Tibial artery (tissue), 4 donors: ENCODE measurements at regions not wholly inside any gene's neighbourhood (a gene's known extent, or its start where the extent isn't known, plus 50 kb on each side); places are given as distances from the start of the nearest gene placed in this dataset.
A peak's percentile ranks its signal among the peaks of the same experiment; 100 is the strongest.

Experiments
- DNase-seq, 2 donors: peaks; one replicate each; pipeline ENCODE4 v3.0.0-alpha.2; 2019
- H3K27ac ChIP-seq, 2 donors: fragments of 200-600 bp; sonication (generic) in 1 of 2; 1 replicate in 1 of 2; 2 replicates in 1 of 2; pipeline ENCODE4 v1.5.1; 2018 to 2019; ENCODE audit warnings: mild to moderate bottlenecking in 1 of 2
- H3K27me3 ChIP-seq, 2 donors: fragments of 200-600 bp; sonication (generic) in 1 of 2; one replicate each; pipeline versions ENCODE4 v1.5.1 to v1.6.0; 2016 to 2019
- H3K36me3 ChIP-seq, 3 donors: fragments of 200-600 bp; sonication (generic) in 2 of 3; one replicate each; pipeline ENCODE4 v1.5.1; 2016 to 2019; ENCODE audit warnings: mild to moderate bottlenecking in 2 of 3
- H3K4me1 ChIP-seq, 4 donors: fragments of 200-600 bp; sonication (generic) in 2 of 4; 1 replicate in 3 of 4; 2 replicates in 1 of 4; pipeline ENCODE4 v1.5.1; 2016 to 2019
- H3K4me3 ChIP-seq, 2 donors: fragments of 200-600 bp; sonication (generic) in 1 of 2; 1 replicate in 1 of 2; 2 replicates in 1 of 2; pipeline ENCODE4 v1.5.1; 2018 to 2019; ENCODE audit warnings: mild to moderate bottlenecking in 2 of 2
- H3K9me3 ChIP-seq, 3 donors: fragments of 200-600 bp; sonication (generic) in 1 of 3; one replicate each; pipeline ENCODE4 v1.5.1; 2016 to 2019
- intact Hi-C: fragments of 100-400 bp; cut with DNase I; formaldehyde crosslinking; loops from one replicate; pipeline ENCODE4 v1.15.0; 2023; ENCODE audit warnings: low total_unique reads
- TF ChIP-seq, protein P1 (sequence below), 2 experiments: fragments of 200-600 bp in 1 of 2; fragments of 450-650 bp in 1 of 2; IDR thresholded peaks; one replicate each; pipeline ENCODE4 v1.5.1; 2017 to 2019; ENCODE audit warnings: antibody characterized with exemption in 2 of 2, mild to moderate bottlenecking in 1 of 2, moderate library complexity in 1 of 2

- TF ChIP-seq, protein P1, sequence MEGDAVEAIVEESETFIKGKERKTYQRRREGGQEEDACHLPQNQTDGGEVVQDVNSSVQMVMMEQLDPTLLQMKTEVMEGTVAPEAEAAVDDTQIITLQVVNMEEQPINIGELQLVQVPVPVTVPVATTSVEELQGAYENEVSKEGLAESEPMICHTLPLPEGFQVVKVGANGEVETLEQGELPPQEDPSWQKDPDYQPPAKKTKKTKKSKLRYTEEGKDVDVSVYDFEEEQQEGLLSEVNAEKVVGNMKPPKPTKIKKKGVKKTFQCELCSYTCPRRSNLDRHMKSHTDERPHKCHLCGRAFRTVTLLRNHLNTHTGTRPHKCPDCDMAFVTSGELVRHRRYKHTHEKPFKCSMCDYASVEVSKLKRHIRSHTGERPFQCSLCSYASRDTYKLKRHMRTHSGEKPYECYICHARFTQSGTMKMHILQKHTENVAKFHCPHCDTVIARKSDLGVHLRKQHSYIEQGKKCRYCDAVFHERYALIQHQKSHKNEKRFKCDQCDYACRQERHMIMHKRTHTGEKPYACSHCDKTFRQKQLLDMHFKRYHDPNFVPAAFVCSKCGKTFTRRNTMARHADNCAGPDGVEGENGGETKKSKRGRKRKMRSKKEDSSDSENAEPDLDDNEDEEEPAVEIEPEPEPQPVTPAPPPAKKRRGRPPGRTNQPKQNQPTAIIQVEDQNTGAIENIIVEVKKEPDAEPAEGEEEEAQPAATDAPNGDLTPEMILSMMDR (IDR thresholded peaks at IDR 0.05) = no peak
- no peak overlapping the region for H3K4me3 ChIP-seq
- DNase-seq = no peak
- no peaks in the 10 kb centered on the region for H3K4me1 ChIP-seq
- intact Hi-C loops = no loop called here
- H3K27ac ChIP-seq = no peak overlapping the region
- peaks cover 0 to 32% of the 10 kb centered on the region in 2 donors for H3K27me3 ChIP-seq
- H3K36me3 ChIP-seq = no peaks in the 10 kb centered on the region
- no peaks in the 10 kb centered on the region for H3K9me3 ChIP-seq
Observed at GRCh38 chr1:17973694-17974093, 133.9 kb upstream of the IGSF21 start.

DNA sequence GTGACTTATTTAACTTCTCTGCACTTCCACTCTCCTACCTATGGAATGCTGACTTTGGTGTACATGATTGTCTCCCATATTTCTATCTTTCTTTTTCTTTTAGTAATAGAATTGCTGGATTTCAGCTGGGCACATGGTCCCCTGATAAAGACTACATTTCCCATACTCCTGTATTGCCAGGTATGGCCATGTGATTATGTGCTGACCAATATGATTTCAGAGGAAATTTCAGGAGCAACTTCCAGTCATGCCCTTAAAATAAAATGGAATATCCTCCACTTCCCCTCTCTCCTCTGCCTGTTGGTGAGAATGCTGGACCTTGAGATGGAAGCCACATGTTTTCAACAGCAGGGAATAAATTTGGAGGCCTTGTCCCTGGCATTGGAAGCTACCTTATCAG is 130.7 kb upstream of the IGSF21 start:
- H3K36me3 ChIP-seq = no peaks in the 10 kb centered on the region
- no peaks in the 10 kb centered on the region for H3K4me1 ChIP-seq
- intact Hi-C loops = no loop called here
- TF ChIP-seq, protein P1 (IDR thresholded peaks at IDR 0.05) = no peak
- H3K9me3 ChIP-seq = no peaks in the 10 kb centered on the region
- no peak for DNase-seq
- H3K4me3 ChIP-seq = no peak overlapping the region
- peaks cover 0 to 40% of the 10 kb centered on the region in 2 donors for H3K27me3 ChIP-seq
- H3K27ac ChIP-seq = no peak overlapping the region

GRCh38 chr1:17978016-17978415 is 129.6 kb upstream of the IGSF21 start:
- H3K4me3 ChIP-seq = no peak overlapping the region
- H3K36me3 ChIP-seq = no peaks in the 10 kb centered on the region
- intact Hi-C loops = no loop called here
- H3K9me3 ChIP-seq = no peaks in the 10 kb centered on the region
- TF ChIP-seq, protein P1 (IDR thresholded peaks at IDR 0.05) = no peak
- no peak overlapping the region for H3K27ac ChIP-seq
- H3K4me1 ChIP-seq = no peaks in the 10 kb centered on the region
- H3K27me3 ChIP-seq = peaks cover 0 to 48% of the 10 kb centered on the region in 2 donors
- DNase-seq = no peak

DNA sequence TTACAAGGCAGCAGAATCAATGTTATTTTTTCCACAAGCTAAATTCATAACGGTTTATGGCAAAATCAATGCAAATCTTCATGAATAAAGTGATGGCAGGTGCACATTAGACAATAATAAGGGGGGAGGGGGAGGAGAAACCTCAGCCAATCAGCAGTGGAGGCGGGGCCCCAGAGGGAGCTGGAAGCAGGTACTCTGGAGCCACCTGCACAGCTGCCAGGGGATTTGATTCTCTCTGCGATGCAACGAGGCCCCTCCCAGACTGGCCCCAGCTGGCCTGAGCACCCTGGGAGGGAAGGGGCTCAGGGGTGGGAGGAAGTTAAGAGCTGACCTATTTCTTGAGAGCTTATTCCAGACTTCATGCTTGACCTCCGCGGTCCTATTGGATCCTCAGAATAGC is 127.8 kb upstream of the IGSF21 start:
- Histone ChIP-seq H3K9me3 (peaks cover 0 to under 1% (median 0%) of the 10 kb centered on the region in 3 donors), H3K27ac (no peak overlapping the region), H3K4me1 (no peaks in the 10 kb centered on the region), H3K27me3 (peaks cover 0 to 57% of the 10 kb centered on the region in 2 donors), H3K4me3 (no peak overlapping the region), H3K36me3 (no peaks in the 10 kb centered on the region)
- no peak for DNase-seq
- intact Hi-C loops = no loop called here
- TF ChIP-seq, protein P1 (IDR thresholded peaks at IDR 0.05) = no peak

GRCh38 chr1:17982197-17982596 is 125.4 kb upstream of the IGSF21 start:
- Histone ChIP-seq H3K9me3 (peaks cover 0 to 14% (median 6%) of the 10 kb centered on the region in 3 donors), H3K4me3 (no peak overlapping the region), H3K27ac (no peak overlapping the region), H3K36me3 (no peaks in the 10 kb centered on the region), H3K27me3 (peaks cover 0 to 58% of the 10 kb centered on the region in 2 donors), H3K4me1 (no peaks in the 10 kb centered on the region)
- intact Hi-C loops = no loop called here
- no peak for DNase-seq
- TF ChIP-seq, protein P1 (IDR thresholded peaks at IDR 0.05) = no peak

DNA sequence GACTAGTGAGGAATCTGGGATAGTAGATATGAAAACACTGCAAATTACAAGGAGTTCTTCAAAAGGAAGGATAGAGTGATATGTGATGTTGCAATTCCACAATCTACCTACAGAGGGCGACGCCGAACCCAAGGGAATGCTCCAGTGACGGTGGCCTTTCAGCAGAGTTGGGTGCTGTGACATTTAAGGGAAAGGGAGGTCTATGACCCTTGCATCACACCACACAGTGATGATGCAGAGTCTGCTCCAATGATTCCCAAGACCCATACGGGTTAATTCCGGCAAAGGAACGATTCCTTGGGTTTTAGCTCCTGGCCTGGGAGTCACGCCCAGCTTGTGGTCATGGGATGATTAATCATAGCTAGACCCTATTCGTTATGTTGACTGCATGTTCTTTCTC is 123.0 kb upstream of the IGSF21 start:
- intact Hi-C loops = no loop called here
- Histone ChIP-seq H3K4me1 (no peaks in the 10 kb centered on the region), H3K9me3 (peaks cover 0 to 14% (median 6%) of the 10 kb centered on the region in 3 donors), H3K4me3 (no peak overlapping the region), H3K27me3 (peaks cover 0 to 49% of the 10 kb centered on the region in 2 donors), H3K36me3 (no peaks in the 10 kb centered on the region), H3K27ac (no peak overlapping the region)
- DNase-seq = no peak
- TF ChIP-seq, protein P1 (IDR thresholded peaks at IDR 0.05) = peak in 1 of 2 experiments; percentile 28
